IPS-15b (cell line): ENCODE measurements at regions not wholly inside any gene's neighbourhood (a gene's known extent, or its start where the extent isn't known, plus 50 kb on each side); places are given as distances from the start of the nearest gene placed in this dataset.

Source experiments
- H3K27me3 ChIP-seq: one replicate; pipeline ENCODE4 v1.6.1; 2013; ENCODE audit warnings: low read length; ENCODE audit not compliant: control insufficient read depth, insufficient read depth
- H3K36me3 ChIP-seq: one replicate; pipeline ENCODE4 v1.6.1; 2013; ENCODE audit warnings: low read length; ENCODE audit not compliant: control insufficient read depth, insufficient read depth
- H3K4me1 ChIP-seq: one replicate; pipeline ENCODE4 v1.6.1; 2013; ENCODE audit warnings: mild to moderate bottlenecking, low read length; ENCODE audit not compliant: control insufficient read depth, insufficient read depth
- H3K4me3 ChIP-seq: one replicate; pipeline ENCODE4 v1.5.1; 2013; ENCODE audit warnings: low read depth, low read length
- H3K9ac ChIP-seq: one replicate; pipeline ENCODE4 v1.6.1; 2013; ENCODE audit warnings: low read depth, mild to moderate bottlenecking, low read length
- H3K9me3 ChIP-seq: one replicate; pipeline ENCODE4 v1.6.1; 2013; ENCODE audit warnings: mild to moderate bottlenecking, low read length; ENCODE audit not compliant: control insufficient read depth, insufficient read depth

- no peak overlapping the region for H3K4me3 ChIP-seq
- no peaks in the 10 kb centered on the region for H3K27me3 ChIP-seq
- no peaks in the 10 kb centered on the region for H3K36me3 ChIP-seq
- no peaks in the 10 kb centered on the region for H3K9me3 ChIP-seq
- H3K4me1 ChIP-seq: no peaks in the 10 kb centered on the region
- H3K9ac ChIP-seq: no peak overlapping the region
These were observed 348.4 kb downstream of the BRINP1 start for GRCh38 chr9:119020730-119021333.

- H3K27me3 ChIP-seq: no peaks in the 10 kb centered on the region
- no peaks in the 10 kb centered on the region for H3K4me1 ChIP-seq
- no peak overlapping the region for H3K9ac ChIP-seq
- no peaks in the 10 kb centered on the region for H3K9me3 ChIP-seq
- H3K36me3 ChIP-seq: no peaks in the 10 kb centered on the region
- no peak overlapping the region for H3K4me3 ChIP-seq
These were observed 343.1 kb downstream of the BRINP1 start for GRCh38 chr9:119026120-119026519.

GRCh38 chr9:119027901-119028699 lies 341.1 kb downstream of the BRINP1 start:
- Histone ChIP-seq H3K4me1 (no peaks in the 10 kb centered on the region), H3K9me3 (no peaks in the 10 kb centered on the region), H3K36me3 (no peaks in the 10 kb centered on the region), H3K27me3 (no peaks in the 10 kb centered on the region), H3K4me3 (no peak overlapping the region), H3K9ac (no peak overlapping the region)

GRCh38 chr9:119029886-119030285 lies 339.3 kb downstream of the BRINP1 start:
- H3K9ac ChIP-seq: no peak overlapping the region
- no peaks in the 10 kb centered on the region for H3K4me1 ChIP-seq
- no peaks in the 10 kb centered on the region for H3K9me3 ChIP-seq
- no peak overlapping the region for H3K4me3 ChIP-seq
- no peaks in the 10 kb centered on the region for H3K27me3 ChIP-seq
- no peaks in the 10 kb centered on the region for H3K36me3 ChIP-seq

GRCh38 chr9:119033596-119033995 lies 335.6 kb downstream of the BRINP1 start:
- no peaks in the 10 kb centered on the region for H3K36me3 ChIP-seq
- no peaks in the 10 kb centered on the region for H3K9me3 ChIP-seq

GRCh38 chr9:119036969-119037368 lies 332.3 kb downstream of the BRINP1 start:
- Histone ChIP-seq H3K27me3 (no peaks in the 10 kb centered on the region), H3K36me3 (no peaks in the 10 kb centered on the region), H3K4me3 (no peak overlapping the region), H3K9ac (no peak overlapping the region), H3K4me1 (no peaks in the 10 kb centered on the region), H3K9me3 (no peaks in the 10 kb centered on the region)

More at GRCh38 chr9:119033596-119033995, 335.6 kb downstream of the BRINP1 start:
- Histone ChIP-seq H3K4me1 (no peaks in the 10 kb centered on the region), H3K4me3 (no peak overlapping the region), H3K9ac (no peak overlapping the region), H3K27me3 (no peaks in the 10 kb centered on the region)

- no peak overlapping the region for H3K4me3 ChIP-seq
- no peaks in the 10 kb centered on the region for H3K36me3 ChIP-seq
- no peaks in the 10 kb centered on the region for H3K9me3 ChIP-seq
- no peaks in the 10 kb centered on the region for H3K27me3 ChIP-seq
- H3K9ac ChIP-seq: no peak overlapping the region
- H3K4me1 ChIP-seq: no peaks in the 10 kb centered on the region
These were observed 325.2 kb downstream of the BRINP1 start for GRCh38 chr9:119043996-119044395.

GRCh38 chr9:119044806-119045205 lies 324.4 kb downstream of the BRINP1 start:
- Histone ChIP-seq H3K9me3 (no peaks in the 10 kb centered on the region), H3K36me3 (no peaks in the 10 kb centered on the region), H3K9ac (no peak overlapping the region), H3K4me3 (no peak overlapping the region), H3K27me3 (no peaks in the 10 kb centered on the region), H3K4me1 (no peaks in the 10 kb centered on the region)

GRCh38 chr9:119047513-119048307 lies 321.5 kb downstream of the BRINP1 start:
- Histone ChIP-seq H3K36me3 (no peaks in the 10 kb centered on the region), H3K4me3 (no peak overlapping the region), H3K4me1 (peaks cover 3% of the 10 kb centered on the region), H3K9me3 (no peaks in the 10 kb centered on the region), H3K27me3 (no peaks in the 10 kb centered on the region), H3K9ac (no peak overlapping the region)

- H3K4me3 ChIP-seq: no peak overlapping the region
- no peaks in the 10 kb centered on the region for H3K36me3 ChIP-seq
These were observed 319.0 kb downstream of the BRINP1 start for GRCh38 chr9:119050281-119050680.

GRCh38 chr9:119052339-119053030 lies 316.8 kb downstream of the BRINP1 start:
- Histone ChIP-seq H3K27me3 (no peaks in the 10 kb centered on the region), H3K4me1 (peaks cover 6% of the 10 kb centered on the region), H3K9me3 (no peaks in the 10 kb centered on the region), H3K4me3 (no peak overlapping the region), H3K9ac (no peak overlapping the region), H3K36me3 (no peaks in the 10 kb centered on the region)

More at GRCh38 chr9:119050281-119050680, 319.0 kb downstream of the BRINP1 start:
- Histone ChIP-seq H3K9ac (no peak overlapping the region), H3K9me3 (no peaks in the 10 kb centered on the region), H3K27me3 (no peaks in the 10 kb centered on the region), H3K4me1 (peaks cover 6% of the 10 kb centered on the region)
